Aorta (tissue), 5 donors: ENCODE measurements at regions not wholly inside any gene's neighbourhood (a gene's known extent, or its start where the extent isn't known, plus 50 kb on each side); places are given as distances from the start of the nearest gene placed in this dataset.
"Not testable (repeated sequence)": the region's sequence is repeated elsewhere in the genome, so short reads cannot be mapped to it uniquely, and the experiment has no call there.

Source experiments
- ATAC-seq: fragments of 200-7000 bp; cut with Tn5 transposase; one replicate; pipeline ENCODE4 v1.9.1; 2022; ENCODE audit warnings: moderate library complexity; ENCODE audit not compliant: low FRiP score
- DNase-seq, 2 donors: peaks; one replicate each; pipeline ENCODE4 v3.0.0-alpha.2; 2020
- H3K27ac ChIP-seq, 2 donors: one replicate each; pipeline ENCODE4 v1.5.1; 2013; ENCODE audit warnings: low read length in 2 of 2, mild to moderate bottlenecking in 2 of 2, moderate library complexity in 2 of 2, control low read depth in 1 of 2, inconsistent platforms in 1 of 2, low read depth in 1 of 2
- H3K27me3 ChIP-seq, 2 donors: one replicate each; pipeline ENCODE4 v1.6.1; 2013; ENCODE audit warnings: control low read depth in 1 of 2, low read length in 1 of 2, mild to moderate bottlenecking in 1 of 2, moderate library complexity in 1 of 2; ENCODE audit not compliant: insufficient read depth in 2 of 2, control insufficient read depth in 1 of 2
- H3K36me3 ChIP-seq, 2 donors: one replicate each; pipeline ENCODE4 v1.6.1; 2013; ENCODE audit warnings: control low read depth in 1 of 2, low read length in 1 of 2, mild to moderate bottlenecking in 1 of 2; ENCODE audit not compliant: insufficient read depth in 2 of 2, control insufficient read depth in 1 of 2
- H3K4me1 ChIP-seq, 2 donors: one replicate each; pipeline ENCODE4 v1.6.1; 2013; ENCODE audit warnings: low read length in 2 of 2, control low read depth in 1 of 2, mild to moderate bottlenecking in 1 of 2, moderate library complexity in 1 of 2; ENCODE audit not compliant: insufficient read depth in 2 of 2, control insufficient read depth in 1 of 2
- H3K4me3 ChIP-seq, 2 donors: one replicate each; pipeline ENCODE4 v1.5.1; 2013; ENCODE audit warnings: low read length in 2 of 2, control low read depth in 1 of 2, mild to moderate bottlenecking in 1 of 2
- H3K9me3 ChIP-seq: one replicate; pipeline ENCODE4 v1.6.1; 2013; ENCODE audit warnings: mild to moderate bottlenecking, low read length; ENCODE audit not compliant: control insufficient read depth
- WGBS, 2 donors: extraction: QIAGEN DNeasy Blood & Tissue Kit; methylation state at CpG; one replicate each; pipeline ENCODE4 v1.1.7; 2013; 5-methylcytosine and 5-hydroxymethylcytosine counted together
- intact Hi-C, 2 donors: fragments of 100-400 bp; cut with DNase I; formaldehyde crosslinking; loops; one replicate each; pipeline versions ENCODE4 v1.14.2 to v1.15.0; 2022
- donor health status: healthy with polysubstance abuse.
- donor health status: Bipolar disorder and iron deficiency.
- donor health status: DM: no; HTN: no; CAD: no.
- donor health status: DM: no; HTN: no; CAD: no.
- donor health status: DM: yes; HTN: yes; CAD: no.

GRCh38 chr6:91221072-91221720 is 634.3 kb upstream of the MAP3K7 start:
- no peak for DNase-seq
- ATAC-seq, result no peak
- no peak overlapping the region for H3K4me3 ChIP-seq
- 31 to 43% methylated on average over 7 of the region's 7 CpGs for WGBS, 2 donors
- no peak overlapping the region for H3K27ac ChIP-seq
- H3K27me3 ChIP-seq, result no peaks in the 10 kb centered on the region
- H3K4me1 ChIP-seq, result no peaks in the 10 kb centered on the region
- no peaks in the 10 kb centered on the region for H3K36me3 ChIP-seq
- H3K9me3 ChIP-seq, result no peaks in the 10 kb centered on the region
- intact Hi-C loops, result no loop called here

GRCh38 chr6:91213229-91213901 is 626.5 kb upstream of the MAP3K7 start:
- H3K27ac ChIP-seq, result no peak overlapping the region
- WGBS, 2 donors, result 69 to 72% methylated on average over 5 of the region's 5 CpGs
- intact Hi-C loops, result no loop called here
- no peaks in the 10 kb centered on the region for H3K27me3 ChIP-seq
- no peak for DNase-seq
- no peaks in the 10 kb centered on the region for H3K4me1 ChIP-seq
- no peaks in the 10 kb centered on the region for H3K36me3 ChIP-seq
- peaks cover 3% of the 10 kb centered on the region for H3K9me3 ChIP-seq
- ATAC-seq, result no peak
- H3K4me3 ChIP-seq, result no peak overlapping the region

GRCh38 chr6:91198588-91199255 is 611.9 kb upstream of the MAP3K7 start:
- no peaks in the 10 kb centered on the region for H3K27me3 ChIP-seq
- no peak overlapping the region for H3K4me3 ChIP-seq
- no peaks in the 10 kb centered on the region for H3K4me1 ChIP-seq
- no peaks in the 10 kb centered on the region for H3K36me3 ChIP-seq
- 76 to 77% methylated on average over 4 of the region's 4 CpGs for WGBS, 2 donors
- ATAC-seq (no peak), DNase-seq (no peak)
- H3K27ac ChIP-seq, result no peak overlapping the region
- peaks cover 2% of the 10 kb centered on the region for H3K9me3 ChIP-seq
- intact Hi-C loops, result no loop called here

GRCh38 chr6:91196729-91197128 is 609.9 kb upstream of the MAP3K7 start:
- intact Hi-C loops, result no loop called here
- no peaks in the 10 kb centered on the region for H3K36me3 ChIP-seq
- no peak overlapping the region for H3K4me3 ChIP-seq
- H3K4me1 ChIP-seq, result no peaks in the 10 kb centered on the region
- no peak overlapping the region for H3K27ac ChIP-seq
- DNase-seq (no peak), ATAC-seq (no peak)
- H3K9me3 ChIP-seq, result peaks cover 2% of the 10 kb centered on the region
- 82 to 95% methylated on average over 1 of the region's 1 CpG for WGBS, 2 donors
- H3K27me3 ChIP-seq, result no peaks in the 10 kb centered on the region

GRCh38 chr6:91193446-91193845 is 606.6 kb upstream of the MAP3K7 start:
- Histone ChIP-seq H3K27ac (no peak overlapping the region), H3K36me3 (no peaks in the 10 kb centered on the region), H3K9me3 (no peaks in the 10 kb centered on the region), H3K4me1 (no peaks in the 10 kb centered on the region), H3K27me3 (no peaks in the 10 kb centered on the region), H3K4me3 (no peak overlapping the region)
- DNase-seq (no peak), ATAC-seq (no peak)
- intact Hi-C loops, result no loop called here

- H3K4me1 ChIP-seq, H3K9me3 ChIP-seq, H3K4me3 ChIP-seq, H3K27ac ChIP-seq, intact Hi-C loops, H3K36me3 ChIP-seq, DNase-seq, ATAC-seq, H3K27me3 ChIP-seq: not testable (repeated sequence)
- 91 to 94% methylated on average over 3 of the region's 3 CpGs for WGBS, 2 donors
Observed at GRCh38 chr6:91190041-91190440, 603.2 kb upstream of the MAP3K7 start.

- Histone ChIP-seq H3K4me1 (no peaks in the 10 kb centered on the region), H3K4me3 (no peak overlapping the region), H3K27me3 (no peaks in the 10 kb centered on the region), H3K9me3 (no peaks in the 10 kb centered on the region), H3K27ac (no peak overlapping the region), H3K36me3 (no peaks in the 10 kb centered on the region)
- whole genome bisulfite sequencing, 2 donors, result 77 to 83% methylated on average over 4 of the region's 4 CpGs
- no peak for ATAC-seq
- no peak for DNase-seq
- intact Hi-C loops, result no loop called here
Observed at GRCh38 chr6:91185072-91185471, 598.2 kb upstream of the MAP3K7 start.

- Histone ChIP-seq H3K36me3 (no peaks in the 10 kb centered on the region), H3K4me1 (no peaks in the 10 kb centered on the region), H3K9me3 (no peaks in the 10 kb centered on the region), H3K27me3 (no peaks in the 10 kb centered on the region), H3K4me3 (no peak overlapping the region), H3K27ac (no peak overlapping the region)
- DNase-seq, result no peak
- no peak for ATAC-seq
- intact Hi-C loops, result no loop called here
- 66 to 72% methylated on average over 2 of the region's 2 CpGs for WGBS, 2 donors
Observed at GRCh38 chr6:91181416-91181815, 594.5 kb upstream of the MAP3K7 start.

GRCh38 chr6:91173651-91174050 is 586.8 kb upstream of the MAP3K7 start:
- Histone ChIP-seq H3K4me3 (no peak overlapping the region), H3K36me3 (no peaks in the 10 kb centered on the region), H3K4me1 (no peaks in the 10 kb centered on the region), H3K27ac (no peak overlapping the region), H3K27me3 (no peaks in the 10 kb centered on the region), H3K9me3 (no peaks in the 10 kb centered on the region)
- ATAC-seq, result no peak
- WGBS, 2 donors, result 62 to 65% methylated on average over 3 of the region's 3 CpGs
- no peak for DNase-seq
- intact Hi-C loops, result no loop called here
